ENCODE measurements at regions not wholly inside any gene's neighbourhood (a gene's known extent, or its start where the extent isn't known, plus 50 kb on each side); places are given as distances from the start of the nearest gene placed in this dataset.
A peak's percentile ranks its signal among the peaks of the same experiment; 100 is the strongest.

DNA sequence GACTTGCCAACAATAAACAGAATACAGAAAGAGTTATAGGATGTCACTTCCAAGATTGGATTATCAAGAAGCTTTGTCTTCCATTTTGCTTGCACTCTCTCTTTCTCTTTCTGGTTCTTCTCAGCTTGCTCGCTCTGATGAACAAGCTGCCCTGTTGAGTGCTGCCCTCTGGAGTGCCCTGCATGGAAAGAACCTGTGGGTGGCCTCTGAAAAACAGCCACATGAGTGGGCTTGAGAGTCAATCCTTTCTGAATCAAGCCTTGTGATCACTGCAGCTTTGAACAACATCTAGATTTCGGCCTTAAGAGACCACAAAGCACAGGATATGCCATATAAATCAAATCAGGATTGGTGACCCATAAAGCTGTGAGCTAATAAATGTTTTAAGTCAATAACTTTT lies 185.1 kb downstream of the KIF2B start:
- DNase-seq (ENCODE audit: low spot score) = no peak

DNA sequence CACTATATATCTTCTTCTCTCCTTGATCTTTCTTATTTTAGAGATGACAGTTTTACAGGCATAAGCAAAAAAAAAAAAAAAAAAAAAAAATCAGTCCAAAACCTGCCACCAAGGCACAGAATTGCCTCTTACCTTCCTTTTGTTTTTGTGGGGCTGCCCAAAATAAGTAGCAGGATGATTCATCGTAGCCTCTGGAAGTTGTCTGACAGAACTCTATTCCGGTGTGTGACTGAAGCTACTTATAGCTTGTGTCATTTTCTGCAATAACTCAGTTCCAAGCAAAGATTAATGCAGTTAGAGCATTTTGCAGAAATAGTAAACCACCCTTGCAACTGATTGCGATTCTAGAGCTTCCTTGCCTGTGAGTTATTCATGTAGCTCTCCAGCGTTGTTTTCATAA lies 186.8 kb downstream of the KIF2B start:
- peak; percentile 38 for DNase-seq (ENCODE audit: low spot score)

DNA sequence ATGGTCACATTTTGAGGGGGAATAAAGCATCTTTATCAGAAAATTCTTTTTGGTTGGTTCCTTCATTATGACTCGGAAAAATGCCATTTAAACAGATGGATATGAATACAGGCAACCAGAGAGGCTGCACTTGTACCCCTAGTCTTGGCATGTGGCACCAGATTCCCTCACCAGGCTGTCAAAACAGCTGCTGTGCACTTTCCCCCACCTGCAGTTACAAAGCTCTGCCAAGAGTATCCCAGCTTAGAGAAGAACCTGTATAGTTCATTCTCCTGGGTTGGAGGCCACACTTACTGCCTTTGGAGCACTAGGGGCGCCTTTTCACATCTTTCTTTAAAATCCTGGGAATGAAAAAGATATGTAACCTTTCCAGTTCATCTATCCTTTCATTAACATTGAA lies 190.3 kb downstream of the KIF2B start:
- no peak for DNase-seq (ENCODE audit: low spot score)

DNA sequence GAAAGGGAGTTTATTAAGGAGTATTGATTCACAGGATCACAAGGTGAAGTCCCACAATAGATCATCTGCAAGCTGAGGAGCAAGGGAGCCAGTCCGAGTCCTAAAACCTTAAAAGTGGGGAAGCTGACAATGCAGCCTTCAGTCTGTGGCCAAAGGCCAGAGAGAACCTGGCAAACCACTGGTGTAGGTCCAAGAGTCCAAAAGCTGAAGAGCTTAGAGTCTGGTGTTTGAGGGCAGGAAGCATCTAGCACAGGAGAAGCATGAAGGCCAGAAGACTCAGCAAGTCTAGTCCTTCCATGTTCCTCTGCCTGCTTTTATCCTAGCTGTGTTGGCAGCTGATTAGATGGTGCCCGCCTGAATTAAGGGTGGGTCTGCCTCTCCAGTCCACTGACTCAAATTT lies 193.0 kb downstream of the KIF2B start:
- DNase-seq (ENCODE audit: low spot score) = no peak

DNA sequence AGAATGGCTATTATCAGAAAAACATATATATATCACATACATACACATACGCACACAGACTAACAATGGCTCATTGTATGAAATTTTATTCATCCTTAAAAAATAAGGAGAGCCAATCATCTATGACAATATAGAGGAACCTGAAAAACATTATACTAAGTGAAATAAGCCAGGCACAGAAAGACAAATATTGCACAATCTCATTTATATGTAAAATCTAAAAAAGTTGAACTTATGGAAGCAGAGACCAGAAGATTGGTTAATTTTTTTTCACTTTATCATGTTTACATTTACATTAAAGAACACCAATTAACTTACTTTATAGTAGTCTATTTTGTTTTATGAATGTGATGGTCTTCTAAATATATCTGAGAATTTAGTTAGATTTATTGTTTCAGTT lies 198.7 kb downstream of the KIF2B start:
- DNase-seq (ENCODE audit: low spot score) = no peak

DNA sequence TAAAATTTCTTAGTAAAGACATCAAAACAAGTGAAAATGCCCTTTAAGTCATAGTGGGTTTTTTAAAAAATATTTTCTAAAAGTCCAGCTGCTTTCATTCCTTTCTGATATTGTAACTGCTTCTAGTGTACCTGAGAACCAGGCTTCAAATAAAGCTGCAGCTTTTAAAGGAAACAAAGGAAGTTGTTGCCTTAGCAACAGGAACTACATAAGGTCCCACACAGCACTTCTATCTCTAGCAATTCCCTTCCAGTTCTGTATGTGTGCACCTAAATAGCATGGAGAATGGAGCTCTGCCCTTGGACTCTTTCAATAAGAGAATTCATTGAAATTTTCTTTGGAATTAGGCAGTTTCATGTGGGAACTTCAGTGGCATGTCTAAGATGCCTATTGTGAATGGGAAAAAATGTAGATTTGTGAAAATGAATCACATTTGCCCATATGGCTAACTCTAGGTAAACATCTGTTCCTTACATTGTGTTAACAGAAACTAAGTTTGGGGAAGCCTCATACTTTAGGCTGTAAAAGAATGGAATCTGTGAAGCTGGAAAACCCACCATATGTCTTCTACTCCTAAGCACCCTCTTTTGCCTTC lies 206.4 kb downstream of the KIF2B start:
- DNase-seq (ENCODE audit: low spot score) = no peak

DNA sequence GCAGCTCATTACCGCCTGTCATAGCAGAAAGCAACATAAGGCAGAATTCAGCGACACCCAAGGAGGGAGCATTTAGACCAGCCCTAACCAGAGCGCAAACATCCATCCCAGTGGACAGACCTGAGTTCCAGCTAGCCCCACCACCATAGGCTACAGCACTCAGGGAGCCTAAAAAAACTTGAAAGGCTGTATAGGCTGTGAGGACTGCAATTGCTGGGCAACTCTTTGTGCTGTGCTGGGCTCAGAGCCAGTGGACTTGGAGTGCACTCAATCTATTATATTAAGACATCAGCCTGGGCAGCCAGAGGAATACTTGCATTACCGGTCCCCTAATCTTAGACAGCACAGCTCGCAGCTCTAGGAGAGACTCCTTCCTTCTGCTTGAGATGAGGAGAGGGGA lies 207.3 kb downstream of the KIF2B start:
- DNase-seq (ENCODE audit: low spot score) = no peak

DNA sequence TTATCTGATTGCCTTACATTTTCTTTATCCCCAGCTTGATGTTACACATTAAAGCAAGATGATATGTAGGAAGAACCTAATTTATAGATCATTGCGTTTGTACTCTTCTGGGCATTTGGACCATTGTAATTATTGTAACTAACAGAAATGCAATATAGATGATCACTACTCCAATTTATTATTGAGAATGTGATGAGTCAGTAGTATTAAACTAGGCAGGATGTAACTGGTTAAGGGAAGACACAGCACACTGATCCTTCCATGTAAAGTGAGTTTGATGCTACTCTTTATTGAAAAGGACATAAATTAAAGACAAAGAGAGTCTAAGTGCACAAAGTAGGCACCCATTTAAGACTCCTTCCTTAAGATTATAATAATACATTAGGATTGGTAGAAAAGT lies 223.8 kb downstream of the KIF2B start:
- no peak for DNase-seq (ENCODE audit: low spot score)

DNA sequence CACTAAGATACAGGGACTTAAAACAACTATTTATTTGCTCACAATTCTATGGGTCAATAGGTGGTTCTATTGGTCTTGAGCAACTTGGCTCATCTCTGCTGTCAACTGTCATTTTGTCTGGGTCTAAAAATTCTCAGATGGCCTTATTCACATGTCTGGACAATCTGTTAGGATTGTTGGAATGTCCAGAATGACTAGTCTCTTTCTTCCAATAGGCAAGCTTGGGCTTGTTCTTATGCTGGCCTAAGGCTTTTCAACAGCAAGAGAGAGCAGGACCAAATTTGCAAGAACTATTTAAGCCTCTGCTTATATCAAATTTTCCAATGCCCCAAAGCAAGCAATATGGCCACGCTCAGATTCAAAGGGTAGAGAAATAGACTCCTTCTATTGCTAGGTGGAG lies 240.9 kb downstream of the KIF2B start:
- DNase-seq (ENCODE audit: low spot score) = peak; percentile 8

DNA sequence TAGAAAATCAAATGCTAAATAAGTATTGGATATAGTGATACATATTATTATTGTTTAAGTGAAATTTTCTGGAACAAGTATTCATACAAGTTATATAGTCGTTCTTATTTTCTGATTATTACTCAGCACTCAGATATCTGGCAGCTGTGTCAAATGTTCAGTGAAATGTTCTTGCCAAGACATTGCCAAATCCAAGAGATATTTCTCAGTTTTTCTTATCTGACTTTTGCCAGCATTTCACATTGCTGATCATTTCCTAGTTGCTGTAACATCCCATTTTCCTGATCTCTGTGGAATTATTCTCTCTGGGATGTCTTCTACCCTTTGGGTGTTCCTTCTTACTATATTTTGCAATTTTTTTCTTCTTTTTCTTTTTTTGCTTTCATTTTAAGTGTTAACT lies 262.3 kb downstream of the KIF2B start:
- DNase-seq (ENCODE audit: low spot score) = peak; percentile 68

DNA sequence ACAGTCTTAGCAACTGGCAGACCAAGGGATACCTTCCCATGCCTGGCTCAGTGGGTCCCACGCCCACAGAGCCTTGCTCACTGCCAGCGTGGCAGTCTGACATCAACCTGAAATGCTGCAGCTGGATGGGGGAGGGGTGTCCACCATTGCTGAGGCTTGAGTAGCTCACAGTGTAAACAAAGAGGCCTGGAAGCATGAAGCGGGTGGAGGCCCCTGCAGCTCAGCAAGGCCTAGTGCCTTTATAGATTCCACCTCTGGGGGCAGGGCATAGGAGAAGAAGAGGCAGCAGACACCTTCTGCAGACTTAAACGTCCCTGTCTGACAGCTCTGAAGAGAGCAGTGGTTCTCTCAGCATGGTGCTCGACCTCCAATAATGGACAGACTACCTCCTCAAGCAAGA lies 263.2 kb downstream of the KIF2B start:
- DNase-seq (ENCODE audit: low spot score) = peak; percentile 11

DNA sequence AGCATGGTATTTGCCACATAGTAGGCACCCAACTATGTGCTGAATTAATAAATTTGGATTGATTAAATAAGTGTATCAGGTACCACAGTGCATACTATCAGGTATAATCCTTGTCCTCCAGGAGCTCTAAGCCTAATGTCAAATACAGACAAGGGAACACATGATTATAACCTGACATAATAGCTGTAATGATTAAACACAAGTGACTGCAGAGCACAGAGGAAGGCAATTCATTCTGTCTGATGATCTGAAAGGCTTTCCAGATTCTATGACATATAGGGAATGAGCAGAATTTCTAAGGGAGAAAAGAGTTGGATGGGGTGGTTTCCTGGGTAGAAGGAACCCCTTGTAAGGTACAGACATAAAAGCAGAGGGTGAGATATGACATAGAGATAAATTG lies 273.5 kb downstream of the KIF2B start:
- no peak for DNase-seq (ENCODE audit: low spot score)

DNA sequence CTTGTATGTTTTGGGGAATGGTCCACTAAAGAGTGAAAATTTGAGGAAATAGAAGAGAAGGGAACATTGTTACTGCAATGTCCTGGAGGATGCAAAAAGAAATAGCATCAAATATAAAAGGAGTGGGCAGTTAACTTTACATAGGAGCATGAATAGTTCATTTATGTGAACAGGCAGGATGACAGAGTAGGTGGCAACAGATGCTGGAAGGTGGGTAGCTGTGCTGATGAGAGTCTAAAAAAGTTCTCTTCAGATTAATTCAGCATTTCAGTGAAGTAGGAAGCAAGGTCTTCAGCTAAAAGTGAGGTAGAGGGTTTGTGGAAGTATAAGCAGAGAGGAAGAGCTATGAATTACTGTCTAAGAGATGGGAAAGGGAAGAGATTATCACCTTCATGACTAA lies 276.5 kb downstream of the KIF2B start:
- no peak for DNase-seq (ENCODE audit: low spot score)

DNA sequence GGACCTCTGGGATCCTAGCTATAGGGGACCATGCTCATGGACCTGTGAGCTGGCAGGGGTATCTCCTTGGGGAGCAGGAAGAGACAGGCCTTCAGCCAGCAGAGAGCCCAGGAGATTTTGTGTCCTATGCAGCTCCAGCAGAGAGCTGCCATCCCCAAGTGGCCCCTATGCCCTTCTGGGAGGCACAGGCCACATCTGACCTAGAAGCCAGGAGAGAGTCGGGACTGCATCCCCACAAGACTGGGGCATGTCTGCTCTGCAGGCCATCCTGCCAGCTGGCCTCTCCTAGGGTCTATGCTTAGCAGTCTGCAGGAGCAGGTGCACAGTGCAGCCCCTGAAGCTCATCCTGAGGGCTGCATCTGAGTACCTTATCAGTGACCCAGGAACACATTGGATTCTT lies 279.5 kb downstream of the KIF2B start:
- no peak for DNase-seq (ENCODE audit: low spot score)

DNA sequence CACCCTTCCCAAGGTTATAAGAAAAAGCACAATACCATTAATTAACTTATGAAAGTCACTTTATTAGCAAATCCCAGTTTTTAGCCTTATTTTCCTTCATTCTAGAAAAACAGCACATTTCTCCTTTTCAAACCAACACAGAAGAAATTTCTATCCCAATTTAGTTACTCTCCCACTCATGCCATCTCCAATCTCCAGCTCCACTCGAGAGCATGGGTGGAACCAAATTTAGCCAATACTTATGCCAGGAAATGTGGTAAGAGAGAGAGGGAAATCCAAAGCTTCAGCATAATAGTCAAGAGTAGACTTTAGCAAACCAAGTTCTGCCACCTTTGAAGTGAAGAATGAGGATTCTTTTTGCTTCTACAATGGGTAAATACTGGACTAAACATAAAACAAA lies 288.8 kb downstream of the KIF2B start:
- DNase-seq (ENCODE audit: low spot score) = no peak

DNA sequence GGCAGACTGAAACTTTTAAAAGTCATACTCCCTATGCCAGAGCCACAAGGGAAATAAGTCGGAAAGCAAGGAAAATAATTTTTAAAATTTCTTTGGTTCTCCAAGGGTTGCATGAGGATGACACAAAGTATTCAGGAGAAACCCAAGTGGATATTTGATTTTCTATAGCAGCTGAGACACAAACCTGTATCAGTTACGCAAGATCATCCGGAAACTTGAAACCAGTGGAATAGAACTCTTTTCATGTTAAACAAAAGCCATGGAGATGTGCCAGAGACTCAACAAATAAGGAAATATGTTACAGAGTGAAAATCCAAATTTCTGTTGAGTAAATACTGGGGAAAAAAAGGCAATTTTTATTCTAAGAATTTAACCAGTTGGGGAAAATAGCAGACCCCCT lies 294.7 kb downstream of the KIF2B start:
- no peak for DNase-seq (ENCODE audit: low spot score)

DNA sequence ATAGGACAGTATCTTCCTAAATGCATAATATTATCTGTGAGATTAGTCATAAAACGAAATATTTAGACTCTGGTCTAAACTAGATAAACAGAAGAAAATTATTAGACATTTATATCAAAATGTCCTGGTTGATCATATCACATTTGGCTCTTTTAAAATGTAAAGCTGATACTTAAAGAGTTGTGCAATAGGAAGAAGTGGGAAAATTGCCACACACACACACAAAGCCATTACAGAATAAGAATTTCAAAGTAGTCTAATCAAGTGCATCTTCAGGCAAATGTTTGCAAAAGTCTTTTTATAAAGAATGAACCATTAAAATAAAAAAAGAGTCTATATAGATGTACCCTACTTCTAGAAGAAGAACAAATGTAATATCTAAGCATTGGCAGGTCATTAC lies 301.7 kb downstream of the KIF2B start:
- peak; percentile 9 for DNase-seq (ENCODE audit: low spot score)

DNA sequence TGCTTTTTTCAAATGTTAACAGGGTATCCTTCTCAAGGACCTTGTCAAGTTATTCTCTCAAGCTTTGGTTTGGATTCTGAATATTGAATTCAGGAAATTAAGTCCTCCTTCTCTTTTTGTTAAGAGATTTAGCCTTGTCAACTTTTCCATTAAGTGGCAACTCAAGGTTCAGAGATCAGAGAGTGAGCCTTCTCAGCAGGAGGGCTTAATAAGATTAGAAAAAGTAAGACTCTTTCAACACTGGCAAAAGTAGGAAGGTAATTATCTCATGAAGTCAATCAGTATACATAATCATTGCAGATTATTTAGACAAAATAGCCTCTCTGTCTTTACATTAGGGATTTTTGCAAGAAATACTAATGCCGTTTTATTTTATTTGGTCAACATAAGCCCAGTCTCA lies 330.7 kb downstream of the KIF2B start:
- DNase-seq (ENCODE audit: low spot score) = no peak

DNA sequence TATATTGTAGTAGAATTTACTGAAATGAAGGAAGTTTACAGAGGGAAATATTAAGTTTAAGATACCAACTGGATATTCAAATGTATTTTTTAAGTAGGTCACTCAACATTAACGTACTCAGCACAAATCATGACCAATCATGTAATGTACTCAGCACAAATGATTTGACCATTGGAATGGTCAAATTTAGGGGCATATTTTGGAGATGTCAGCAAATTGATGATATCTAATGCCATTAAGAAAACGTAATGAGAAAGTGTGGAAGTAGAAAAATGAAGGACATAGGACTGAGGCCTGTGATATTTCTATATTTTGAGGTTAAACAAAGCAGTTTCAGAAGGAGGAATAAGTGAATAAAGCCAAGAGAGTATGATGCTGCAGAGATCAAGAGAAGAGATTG lies 334.8 kb downstream of the KIF2B start:
- DNase-seq (ENCODE audit: low spot score) = no peak

DNA sequence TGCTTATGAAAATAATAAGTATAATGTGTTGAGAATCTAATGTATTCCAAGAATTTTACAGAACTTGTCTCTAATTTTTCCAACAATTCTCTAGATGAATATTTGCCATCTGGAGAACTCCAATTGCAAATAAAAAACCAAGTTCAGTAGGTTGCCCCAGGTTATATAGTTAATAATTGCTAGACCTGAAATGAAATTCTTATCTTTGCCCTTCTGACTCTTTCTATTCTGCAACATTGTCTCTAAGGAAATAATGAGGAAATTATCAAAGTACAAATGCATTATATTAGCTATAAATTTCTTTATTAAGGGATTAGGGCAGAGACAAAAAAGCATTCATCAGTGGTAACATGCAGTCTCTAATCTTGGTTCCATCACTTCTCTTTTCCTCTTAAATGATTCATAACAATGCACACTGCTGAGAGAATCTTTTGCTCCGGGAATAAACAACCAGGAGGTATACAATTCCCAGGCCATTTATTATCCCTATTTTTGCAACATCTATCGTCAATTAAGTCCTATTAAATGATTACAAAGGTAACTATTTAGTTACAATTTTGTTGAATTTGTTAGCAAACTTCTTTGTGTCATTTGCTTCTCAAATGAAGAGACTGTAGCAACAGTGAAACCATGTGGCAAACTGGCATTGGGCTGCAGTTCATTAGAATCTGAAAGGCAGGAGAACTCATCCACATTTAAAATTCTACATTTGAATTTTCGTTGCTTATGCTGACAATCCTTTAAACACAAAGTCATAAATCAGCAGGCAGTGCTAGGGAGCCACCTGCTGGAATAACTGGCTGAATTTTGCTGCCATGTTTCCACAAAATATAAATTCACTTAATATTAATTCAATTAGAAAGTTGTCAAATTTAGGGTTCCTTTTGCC lies 349.6 kb downstream of the KIF2B start:
- peak; percentile 47 for DNase-seq (ENCODE audit: low spot score)

DNA sequence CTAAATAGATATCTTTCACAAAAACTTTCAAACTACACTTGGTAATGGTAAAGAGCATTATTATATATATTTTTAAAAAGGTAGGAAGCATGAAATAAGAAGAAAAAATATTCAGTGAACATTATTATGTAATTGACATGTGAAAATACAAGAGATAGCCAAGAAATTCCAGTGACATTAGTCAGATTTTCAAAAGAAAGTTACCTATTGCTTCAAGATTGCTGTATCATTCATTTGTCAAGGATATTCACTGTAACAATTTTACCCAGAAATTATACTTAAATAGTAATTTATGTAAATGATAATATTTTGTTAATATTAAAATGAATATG lies 350.2 kb downstream of the KIF2B start:
- DNase-seq (ENCODE audit: low spot score) = no peak

DNA sequence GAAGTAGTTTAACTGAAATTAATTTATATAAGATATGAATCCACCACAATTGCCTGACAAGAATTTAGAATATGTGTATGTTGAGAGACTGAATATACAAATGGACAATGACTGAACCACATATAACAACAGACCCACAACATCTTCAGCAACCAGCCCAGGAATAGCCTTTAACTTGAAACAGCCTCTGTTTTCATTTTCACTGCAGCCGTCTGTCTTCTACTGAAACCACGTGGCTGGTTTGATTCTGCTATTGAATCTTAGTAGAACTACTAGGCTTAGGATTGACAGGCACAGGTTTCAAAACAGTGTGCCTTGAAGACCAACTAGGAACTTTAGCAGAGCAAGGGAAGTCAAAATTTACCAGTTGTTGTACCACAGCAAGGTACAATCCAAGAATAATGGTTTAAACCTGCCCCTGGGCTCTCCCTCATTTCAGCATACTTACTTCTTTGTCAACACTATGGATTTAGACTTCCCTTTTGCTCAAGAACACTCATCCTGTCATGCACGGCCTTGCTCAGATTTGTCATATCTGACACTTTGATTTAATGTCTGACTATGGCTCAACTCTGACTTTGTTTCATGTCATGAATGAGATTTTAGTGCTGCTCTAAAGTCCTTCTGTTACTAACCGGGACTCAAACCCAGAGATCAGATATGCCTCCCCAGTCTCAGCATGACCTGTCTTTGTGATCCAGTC lies 355.0 kb downstream of the KIF2B start:
- no peak for DNase-seq (ENCODE audit: low spot score)

DNA sequence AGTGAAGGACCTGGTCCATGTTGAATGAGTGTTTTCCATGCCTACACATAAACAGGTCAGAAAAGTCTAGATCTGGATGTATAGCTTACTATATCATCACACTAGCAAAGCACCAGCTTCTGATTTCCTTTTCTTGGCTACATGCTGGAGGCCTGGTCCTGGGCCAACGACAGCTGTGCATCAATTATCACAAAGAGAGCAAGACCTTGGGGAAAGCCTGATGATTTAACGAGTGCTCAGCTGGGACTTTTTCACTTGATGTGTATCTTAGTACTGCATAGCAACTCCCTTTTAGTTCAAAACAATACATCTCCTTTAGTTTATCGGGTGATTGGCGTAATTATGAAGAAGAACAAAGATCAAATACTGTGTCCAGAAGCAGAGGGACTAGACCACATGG lies 358.2 kb downstream of the KIF2B start:
- DNase-seq (ENCODE audit: low spot score) = no peak
